HG02870 (cell line): ENCODE measurements at regions not wholly inside any gene's neighbourhood (a gene's known extent, or its start where the extent isn't known, plus 50 kb on each side); places are given as distances from the start of the nearest gene placed in this dataset.
A peak's percentile ranks its signal among the peaks of the same experiment; 100 is the strongest.

Source experiments
- ATAC-seq: cut with Tn5 transposase; IDR thresholded peaks from one replicate; pipeline ENCODE4 v1.9.1; 2021; ENCODE audit warnings: mild to moderate bottlenecking, moderate library complexity; ENCODE audit not compliant: unreplicated experiment

DNA sequence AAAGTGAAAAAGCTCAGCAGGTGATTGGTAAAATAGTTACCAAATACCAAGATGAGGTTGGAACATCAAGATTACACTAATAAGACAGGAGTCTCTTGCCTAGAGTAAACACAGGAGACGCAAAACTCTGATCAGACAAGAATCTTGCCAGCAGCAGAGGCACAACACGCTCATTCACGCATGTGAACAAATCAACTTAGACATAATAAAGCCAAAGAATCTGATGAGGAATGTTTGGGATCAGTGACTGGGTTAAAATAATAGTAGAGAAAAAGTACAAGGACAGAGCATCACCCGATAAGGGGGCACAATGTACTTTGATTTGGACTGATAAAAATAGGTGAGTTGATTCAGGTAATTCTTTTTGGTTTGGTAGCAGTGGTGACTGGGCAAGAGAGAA, 159.5 kb upstream of the GRIP1 start:
- no peak for ATAC-seq

DNA sequence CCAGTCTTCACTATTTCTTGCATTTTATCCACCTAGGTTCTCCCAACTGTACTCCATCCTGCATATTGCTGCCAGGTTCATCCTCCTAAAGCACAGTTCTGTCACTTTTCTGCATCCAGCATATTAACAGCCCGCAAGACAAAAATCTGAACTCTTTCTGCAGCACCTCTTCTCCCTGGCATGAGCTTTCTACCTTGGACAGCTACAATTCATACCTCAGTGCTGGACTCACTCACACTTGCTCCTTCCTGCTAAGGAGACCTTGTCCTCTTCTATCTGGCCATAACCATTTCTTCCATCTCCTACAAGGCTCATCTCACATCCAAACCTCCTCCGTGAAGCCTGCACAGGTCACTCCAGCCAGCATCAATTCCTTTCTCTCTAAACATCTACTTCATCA, 170.1 kb upstream of the GRIP1 start:
- no peak for ATAC-seq

- ATAC-seq = peak; percentile 53
These were observed 172.3 kb upstream of the GRIP1 start for GRCh38 chr12:66851134-66851533.

- no peak for ATAC-seq
These were observed 173.2 kb upstream of the GRIP1 start for GRCh38 chr12:66852091-66852490.

DNA sequence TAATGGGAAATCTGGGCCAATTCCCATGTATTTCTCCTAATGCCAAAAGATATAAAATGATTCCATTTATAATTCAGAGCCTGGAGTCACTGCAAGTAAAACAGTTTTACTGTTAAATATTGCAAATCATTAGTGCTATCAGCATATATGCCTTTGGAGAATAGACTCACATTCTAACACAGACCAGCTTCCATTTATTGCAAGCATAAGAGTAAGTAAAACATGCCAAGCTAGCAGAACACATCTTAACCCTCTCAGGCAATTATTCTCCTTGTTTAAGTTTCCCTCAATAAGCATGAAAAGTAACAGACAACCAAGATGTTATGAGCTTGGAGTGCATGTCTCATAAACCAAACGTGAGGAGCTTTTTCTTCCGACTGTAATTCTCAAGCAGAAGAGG, 173.9 kb upstream of the GRIP1 start:
- no peak for ATAC-seq

- ATAC-seq = no peak
These were observed 181.0 kb upstream of the GRIP1 start for GRCh38 chr12:66859751-66860440.

- peak; percentile 58 for ATAC-seq
These were observed 182.2 kb upstream of the GRIP1 start for GRCh38 chr12:66860752-66861750.

DNA sequence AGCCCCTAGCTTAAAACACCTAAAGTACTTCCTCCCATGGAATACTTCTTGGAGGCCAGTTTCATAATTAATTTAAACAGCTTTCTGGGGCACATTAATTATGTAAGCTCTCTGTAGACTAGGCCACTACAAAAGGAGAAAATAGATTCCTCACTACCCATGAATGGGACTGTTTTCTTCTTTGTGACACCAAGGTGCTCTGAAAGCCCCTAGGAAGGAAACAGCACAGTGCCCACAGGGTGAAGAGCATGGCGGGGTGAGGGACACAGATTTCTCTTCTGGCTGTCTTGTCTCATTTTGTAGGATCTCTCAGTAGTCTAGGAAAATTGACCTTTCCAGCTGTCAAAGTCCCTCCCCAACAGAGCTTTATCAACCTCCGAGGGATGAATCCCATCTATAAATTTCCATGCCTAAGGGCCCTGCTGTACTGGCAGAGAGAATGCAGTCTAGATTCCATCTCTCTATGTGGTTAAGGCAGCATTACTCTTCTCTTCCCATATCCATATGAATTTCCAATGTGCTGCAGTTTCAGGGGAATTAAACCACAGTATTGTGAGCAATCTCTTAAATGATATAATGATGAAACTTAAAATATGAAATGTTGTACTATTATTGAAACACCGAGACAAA, 183.6 kb upstream of the GRIP1 start:
- ATAC-seq = no peak

GRCh38 chr12:66863276-66863675, 184.4 kb upstream of the GRIP1 start:
- no peak for ATAC-seq

DNA sequence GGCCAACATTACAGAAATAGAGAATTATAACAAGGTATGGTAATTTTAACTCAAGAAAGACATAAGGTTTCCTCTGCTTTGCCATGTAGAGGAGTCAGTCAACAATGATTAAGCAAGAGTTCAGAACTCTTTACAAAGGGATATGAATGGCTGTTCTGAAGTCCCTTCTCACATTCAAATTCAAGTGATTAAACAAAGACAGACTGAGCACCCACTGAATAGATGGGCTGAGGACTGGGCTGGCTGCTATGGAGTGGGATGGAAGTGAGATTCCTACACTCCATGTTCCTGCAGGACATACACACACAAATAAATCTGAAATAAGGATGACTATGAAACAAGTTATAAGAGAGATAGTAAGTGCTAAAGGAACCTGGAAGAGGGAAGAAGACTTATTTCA, 199.0 kb upstream of the GRIP1 start:
- no peak for ATAC-seq

GRCh38 chr12:66879409-66879808, 200.5 kb upstream of the GRIP1 start:
- ATAC-seq = no peak

DNA sequence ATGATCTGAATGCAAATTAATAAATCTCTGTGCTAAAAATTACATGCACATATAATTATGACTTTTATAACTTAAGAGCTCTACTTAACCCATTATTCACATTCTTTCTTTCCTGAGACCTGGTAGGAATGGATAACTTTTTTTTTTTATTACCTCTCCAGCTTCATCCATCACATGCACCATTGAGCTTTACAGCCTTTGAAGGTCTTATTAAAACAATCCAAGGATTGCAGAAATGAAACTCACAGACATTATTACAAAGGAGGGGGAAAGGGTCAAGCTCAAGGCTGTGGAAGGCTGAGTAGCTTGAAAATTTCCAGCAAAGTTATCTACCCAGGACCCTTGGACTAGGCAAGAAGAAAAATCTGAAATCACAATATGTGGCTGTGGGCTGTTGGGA, 202.5 kb upstream of the GRIP1 start:
- ATAC-seq = no peak

GRCh38 chr12:66884091-66884490, 205.2 kb upstream of the GRIP1 start:
- ATAC-seq = no peak

GRCh38 chr12:66885115-66885875, 206.4 kb upstream of the GRIP1 start:
- no peak for ATAC-seq

GRCh38 chr12:66896797-66897196, 217.9 kb upstream of the GRIP1 start:
- ATAC-seq = no peak

- ATAC-seq = no peak
These were observed 220.0 kb upstream of the GRIP1 start for GRCh38 chr12:66898700-66899469.

DNA sequence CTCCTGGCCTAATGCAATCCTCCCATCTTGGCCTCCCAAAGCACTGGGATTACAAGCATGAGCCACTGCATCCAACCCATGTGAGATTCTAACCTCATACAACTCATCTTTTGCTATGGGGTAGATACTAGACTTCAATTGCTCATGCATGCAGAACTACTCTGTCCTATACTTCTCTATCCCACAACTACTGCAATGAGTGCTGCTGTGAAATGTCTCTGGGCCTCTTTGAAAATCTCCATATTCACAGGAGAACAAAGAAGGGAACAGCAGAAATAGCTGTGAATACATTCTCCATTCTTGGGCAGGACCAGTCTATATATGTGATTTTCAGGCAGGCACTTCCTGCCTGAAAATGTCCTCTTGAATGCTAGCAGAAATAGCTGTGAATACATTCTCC, 220.7 kb upstream of the GRIP1 start:
- ATAC-seq = no peak

DNA sequence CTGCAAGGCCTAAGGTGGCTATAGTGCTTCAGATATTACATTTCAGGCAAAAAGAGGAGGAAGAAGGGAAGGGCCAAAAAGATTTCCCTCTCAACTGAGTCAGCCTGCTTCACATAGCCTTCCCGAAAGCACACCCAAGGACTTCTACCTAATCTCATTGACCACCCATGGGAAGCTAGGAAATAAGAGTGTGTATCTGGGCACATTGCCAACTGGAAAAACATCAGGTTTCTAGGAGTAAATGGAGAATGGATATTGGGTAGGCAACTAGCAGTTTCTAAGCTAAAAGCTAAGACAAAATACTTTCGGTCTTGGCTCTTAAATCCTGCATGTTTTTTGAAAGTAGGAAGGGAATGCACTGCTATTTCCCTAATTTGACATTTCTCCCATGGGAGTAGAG, 221.7 kb upstream of the GRIP1 start:
- ATAC-seq = no peak

- ATAC-seq = peak; percentile 83
These were observed 222.5 kb upstream of the GRIP1 start for GRCh38 chr12:66901138-66901932.
